Cardiac muscle cell (in vitro differentiated cells and primary cell): ENCODE measurements at regions not wholly inside any gene's neighbourhood (a gene's known extent, or its start where the extent isn't known, plus 50 kb on each side); places are given as distances from the start of the nearest gene placed in this dataset.

Experiments used
- DNase-seq, 2 donors: peaks; one replicate each; pipeline versions ENCODE4 v3.0.0 to v3.0.0-alpha.2; 2010 to 2017; ENCODE audit warnings: low read depth in 1 of 2, low spot score in 1 of 2
- H3K27ac ChIP-seq: fragments of 200-600 bp; sonication (generic); 2 replicates; pipeline ENCODE4 v1.5.1; 2016
- H3K27me3 ChIP-seq: fragments of 200-600 bp; sonication (generic); 2 replicates; pipeline ENCODE4 v1.6.0; 2016; ENCODE audit warnings: control low read depth
- H3K36me3 ChIP-seq: fragments of 200-600 bp; sonication (generic); 2 replicates; pipeline ENCODE4 v1.5.1; 2016; ENCODE audit warnings: control low read depth
- H3K4me1 ChIP-seq: fragments of 200-600 bp; sonication (generic); 2 replicates; pipeline ENCODE4 v1.8.1; 2017; ENCODE audit warnings: low read depth, mild to moderate bottlenecking, mixed run types
- H3K4me3 ChIP-seq: fragments of 200-600 bp; sonication (generic); 2 replicates; pipeline ENCODE4 v1.5.1; 2016; ENCODE audit warnings: mild to moderate bottlenecking
- H3K9me3 ChIP-seq: fragments of 200-600 bp; sonication (generic); 2 replicates; pipeline ENCODE4 v1.5.1; 2017; ENCODE audit warnings: low read depth, mild to moderate bottlenecking, control low read depth
- CTCF ChIP-seq: IDR thresholded peaks from 2 replicates; pipeline ENCODE4 v1.5.1; 2012; ENCODE audit warnings: low read depth, mild to moderate bottlenecking, low read length

GRCh38 chr15:70199124-70199482 is 101.4 kb upstream of the TLE3 start:
- Histone ChIP-seq H3K27me3 (peaks cover 78% of the 10 kb centered on the region), H3K4me1 (no peaks in the 10 kb centered on the region), H3K9me3 (no peaks in the 10 kb centered on the region), H3K36me3 (no peaks in the 10 kb centered on the region), H3K27ac (no peak overlapping the region), H3K4me3 (no peak overlapping the region)
- no peak for TF ChIP-seq CTCF
- DNase-seq = no peak

GRCh38 chr15:70198441-70199123 is 100.9 kb upstream of the TLE3 start:
- no peaks in the 10 kb centered on the region for H3K36me3 ChIP-seq
- DNase-seq = no peak
- H3K4me1 ChIP-seq = no peaks in the 10 kb centered on the region
- H3K27ac ChIP-seq = no peak overlapping the region
- no peaks in the 10 kb centered on the region for H3K9me3 ChIP-seq
- no peak for TF ChIP-seq CTCF
- H3K27me3 ChIP-seq = peaks cover 78% of the 10 kb centered on the region
- no peak overlapping the region for H3K4me3 ChIP-seq

GRCh38 chr15:70197945-70198361 is 100.2 kb upstream of the TLE3 start:
- Histone ChIP-seq H3K27me3 (peaks cover 76% of the 10 kb centered on the region), H3K4me1 (no peaks in the 10 kb centered on the region), H3K9me3 (no peaks in the 10 kb centered on the region), H3K27ac (no peak overlapping the region), H3K36me3 (no peaks in the 10 kb centered on the region), H3K4me3 (no peak overlapping the region)
- TF ChIP-seq CTCF = no peak
- no peak for DNase-seq

GRCh38 chr15:70197318-70197944 is 99.7 kb upstream of the TLE3 start:
- Histone ChIP-seq H3K36me3 (no peaks in the 10 kb centered on the region), H3K4me3 (no peak overlapping the region), H3K4me1 (no peaks in the 10 kb centered on the region), H3K9me3 (no peaks in the 10 kb centered on the region), H3K27me3 (peaks cover 75% of the 10 kb centered on the region), H3K27ac (no peak overlapping the region)
- DNase-seq = no peak
- TF ChIP-seq CTCF = no peak

GRCh38 chr15:70196372-70197316 is 98.9 kb upstream of the TLE3 start:
- H3K4me3 ChIP-seq = no peak overlapping the region
- H3K27ac ChIP-seq = no peak overlapping the region
- no peaks in the 10 kb centered on the region for H3K4me1 ChIP-seq
- no peaks in the 10 kb centered on the region for H3K9me3 ChIP-seq
- no peaks in the 10 kb centered on the region for H3K36me3 ChIP-seq
- peaks cover 71% of the 10 kb centered on the region for H3K27me3 ChIP-seq
- TF ChIP-seq CTCF = no peak
- peak; percentile 67 to 97 for DNase-seq
